Activated CD8-positive, alpha-beta T cell treated with anti-CD3 and anti-CD28 coated beads for 36 hours (primary cell): ENCODE measurements at regions not wholly inside any gene's neighbourhood (a gene's known extent, or its start where the extent isn't known, plus 50 kb on each side); places are given as distances from the start of the nearest gene placed in this dataset.

ENCODE experiments used
- ATAC-seq: fragments of 200-7000 bp; cut with Tn5 transposase; one replicate; pipeline ENCODE4 v1.10.0; 2021; ENCODE audit warnings: mild to moderate bottlenecking, moderate library complexity
- CTCF ChIA-PET: fragments of 350-600 bp; sonication (Branson Sonifier 250); formaldehyde crosslinking; loops from one replicate; lab custom pipeline; 2021; ENCODE audit warnings: antibody characterized with exemption; lab: Charles Lee
- POLR2A ChIA-PET: fragments of 350-600 bp; sonication (Branson Sonifier 250); formaldehyde crosslinking; loops from one replicate; lab custom pipeline; 2021; ENCODE audit warnings: antibody characterized with exemption; lab: Charles Lee
- DNase-seq: peaks from one replicate; pipeline ENCODE4 v3.0.0-alpha.2; 2020
- H3K27ac Mint-ChIP-seq: one replicate; pipeline ENCODE4 v1.8.0; 2021; ENCODE audit warnings: mild to moderate bottlenecking, mixed read lengths
- H3K27me3 Mint-ChIP-seq: one replicate; pipeline ENCODE4 v1.8.0; 2021; ENCODE audit warnings: mixed read lengths
- H3K36me3 Mint-ChIP-seq: one replicate; pipeline ENCODE4 v1.8.0; 2021; ENCODE audit warnings: low read depth, mixed read lengths
- H3K4me1 Mint-ChIP-seq: one replicate; pipeline ENCODE4 v1.8.0; 2021; ENCODE audit warnings: low read depth, mixed read lengths
- H3K4me3 Mint-ChIP-seq: one replicate; pipeline ENCODE4 v1.8.0; 2021; ENCODE audit warnings: mild to moderate bottlenecking, moderate library complexity, mixed read lengths
- H3K9me3 Mint-ChIP-seq: one replicate; pipeline ENCODE4 v1.8.0; 2021; ENCODE audit warnings: mixed read lengths
- intact Hi-C: fragments of 100-400 bp; cut with micrococcal nuclease; formaldehyde crosslinking; loops from one replicate; pipeline ENCODE4 v1.10.0; 2022
- TF ChIP-seq, protein P1 (sequence below): fragments of 200-600 bp; IDR thresholded peaks from one replicate; pipeline ENCODE4 v1.8.0; 2022; ENCODE audit warnings: antibody characterized with exemption, mild to moderate bottlenecking

GRCh38 chr16:26770547-26770946 lies 296.2 kb upstream of the C16orf82 start:
- ATAC-seq, result no peak
- POLR2A ChIA-PET, result no interaction called here
- Mint-ChIP-seq H3K9me3 (no peaks in the 10 kb centered on the region), H3K36me3 (no peaks in the 10 kb centered on the region), H3K27ac (no peak overlapping the region), H3K4me3 (no peak overlapping the region), H3K27me3 (peaks cover 27% of the 10 kb centered on the region), H3K4me1 (no peaks in the 10 kb centered on the region)
- CTCF ChIA-PET, result no interaction called here
- DNase-seq, result no peak
- TF ChIP-seq, protein P1, sequence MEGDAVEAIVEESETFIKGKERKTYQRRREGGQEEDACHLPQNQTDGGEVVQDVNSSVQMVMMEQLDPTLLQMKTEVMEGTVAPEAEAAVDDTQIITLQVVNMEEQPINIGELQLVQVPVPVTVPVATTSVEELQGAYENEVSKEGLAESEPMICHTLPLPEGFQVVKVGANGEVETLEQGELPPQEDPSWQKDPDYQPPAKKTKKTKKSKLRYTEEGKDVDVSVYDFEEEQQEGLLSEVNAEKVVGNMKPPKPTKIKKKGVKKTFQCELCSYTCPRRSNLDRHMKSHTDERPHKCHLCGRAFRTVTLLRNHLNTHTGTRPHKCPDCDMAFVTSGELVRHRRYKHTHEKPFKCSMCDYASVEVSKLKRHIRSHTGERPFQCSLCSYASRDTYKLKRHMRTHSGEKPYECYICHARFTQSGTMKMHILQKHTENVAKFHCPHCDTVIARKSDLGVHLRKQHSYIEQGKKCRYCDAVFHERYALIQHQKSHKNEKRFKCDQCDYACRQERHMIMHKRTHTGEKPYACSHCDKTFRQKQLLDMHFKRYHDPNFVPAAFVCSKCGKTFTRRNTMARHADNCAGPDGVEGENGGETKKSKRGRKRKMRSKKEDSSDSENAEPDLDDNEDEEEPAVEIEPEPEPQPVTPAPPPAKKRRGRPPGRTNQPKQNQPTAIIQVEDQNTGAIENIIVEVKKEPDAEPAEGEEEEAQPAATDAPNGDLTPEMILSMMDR, result no peak
- intact Hi-C loops, result no loop called here

GRCh38 chr16:26772503-26772902 lies 294.2 kb upstream of the C16orf82 start:
- CTCF ChIA-PET, result no interaction called here
- TF ChIP-seq, protein P1, result no peak
- DNase-seq, result no peak
- intact Hi-C loops, result no loop called here
- H3K4me3 Mint-ChIP-seq, result no peak overlapping the region
- POLR2A ChIA-PET, result no interaction called here
- no peak overlapping the region for H3K27ac Mint-ChIP-seq
- peak; percentile 58 for ATAC-seq
- no peaks in the 10 kb centered on the region for H3K36me3 Mint-ChIP-seq
- no peaks in the 10 kb centered on the region for H3K4me1 Mint-ChIP-seq
- no peaks in the 10 kb centered on the region for H3K9me3 Mint-ChIP-seq
- H3K27me3 Mint-ChIP-seq, result peaks cover 28% of the 10 kb centered on the region

DNA sequence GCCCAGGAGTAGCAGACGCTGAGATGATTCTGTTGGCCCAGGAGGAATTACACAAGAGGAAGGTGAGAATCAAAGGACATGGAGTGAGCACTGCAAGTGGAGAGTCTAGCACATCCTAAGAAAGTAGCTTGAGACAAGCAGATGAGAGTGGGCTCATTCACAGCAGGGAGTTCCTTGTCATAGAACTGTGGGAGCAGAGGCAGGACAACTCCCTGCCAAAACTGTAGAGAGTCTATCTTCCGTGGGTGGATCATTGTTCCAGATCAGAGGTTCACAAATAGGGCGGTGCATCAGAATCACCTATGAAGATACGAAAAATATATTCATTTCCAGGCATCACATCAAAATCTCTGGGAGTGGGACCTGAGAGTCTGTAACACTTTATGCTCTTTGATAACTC lies 288.9 kb upstream of the C16orf82 start:
- H3K36me3 Mint-ChIP-seq, result no peaks in the 10 kb centered on the region
- H3K4me3 Mint-ChIP-seq, result no peak overlapping the region
- DNase-seq, result no peak
- H3K4me1 Mint-ChIP-seq, result no peaks in the 10 kb centered on the region
- H3K9me3 Mint-ChIP-seq, result no peaks in the 10 kb centered on the region
- POLR2A ChIA-PET, result no interaction called here
- intact Hi-C loops, result no loop called here
- no peak for ATAC-seq
- TF ChIP-seq, protein P1, result no peak
- CTCF ChIA-PET, result no interaction called here
- H3K27ac Mint-ChIP-seq, result no peak overlapping the region
- H3K27me3 Mint-ChIP-seq, result peaks cover 38% of the 10 kb centered on the region

DNA sequence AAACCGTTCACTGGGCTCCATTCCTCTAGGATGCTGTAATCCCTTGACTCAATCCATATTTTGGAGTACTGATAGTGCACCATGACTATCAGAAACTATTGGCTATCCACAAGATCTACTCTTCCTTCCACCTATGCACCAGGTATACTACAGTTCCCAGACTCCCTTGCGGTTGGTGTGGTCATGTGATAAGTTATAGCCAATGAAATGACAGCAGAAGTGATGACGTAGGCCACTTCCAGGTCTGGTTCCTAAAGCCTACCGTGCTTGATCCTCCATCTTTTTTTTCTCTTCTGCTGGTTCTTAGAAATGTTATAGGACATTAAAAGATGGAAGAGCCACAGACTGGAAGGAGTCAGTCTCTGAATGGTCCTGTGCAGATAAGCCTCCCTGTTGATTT lies 278.8 kb upstream of the C16orf82 start:
- H3K27ac Mint-ChIP-seq, result no peak overlapping the region
- no peak overlapping the region for H3K4me3 Mint-ChIP-seq
- DNase-seq (no peak), ATAC-seq (no peak)
- TF ChIP-seq, protein P1, result no peak
- H3K4me1 Mint-ChIP-seq, result no peaks in the 10 kb centered on the region
- intact Hi-C loops, result no loop called here
- H3K9me3 Mint-ChIP-seq, result no peaks in the 10 kb centered on the region
- H3K36me3 Mint-ChIP-seq, result no peaks in the 10 kb centered on the region
- CTCF ChIA-PET, result no interaction called here
- peaks cover 13% of the 10 kb centered on the region for H3K27me3 Mint-ChIP-seq
- POLR2A ChIA-PET, result no interaction called here

DNA sequence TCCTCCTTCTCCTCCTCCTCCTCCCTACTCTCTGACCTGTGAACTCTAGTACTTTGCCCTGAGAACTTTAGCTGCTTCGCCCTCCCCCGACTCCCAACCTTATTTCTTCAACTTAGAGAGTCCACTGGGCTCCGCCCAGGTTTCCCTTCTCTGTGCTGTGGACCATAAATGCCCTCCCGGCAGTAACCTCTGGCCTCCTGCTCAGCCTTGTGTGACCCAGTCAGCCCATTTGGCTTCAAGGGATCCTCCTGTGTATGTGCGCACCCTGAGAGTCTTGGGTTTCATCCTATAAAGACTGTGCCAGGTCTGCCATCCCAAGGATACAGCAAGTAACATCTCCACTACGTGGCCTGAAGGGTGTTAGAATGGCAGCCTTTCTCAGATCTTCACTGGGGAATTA lies 275.6 kb upstream of the C16orf82 start:
- Mint-ChIP-seq H3K27me3 (peaks cover 16% of the 10 kb centered on the region), H3K9me3 (no peaks in the 10 kb centered on the region), H3K27ac (no peak overlapping the region), H3K4me3 (no peak overlapping the region), H3K4me1 (no peaks in the 10 kb centered on the region), H3K36me3 (no peaks in the 10 kb centered on the region)
- TF ChIP-seq, protein P1, result no peak
- DNase-seq (no peak), ATAC-seq (no peak)
- intact Hi-C loops, result no loop called here
- CTCF ChIA-PET, result interaction anchor here (0.7 kb wide), 1 partner anchor 388 kb away, joined by 3 read pairs; no protein-coding TSS in a partner anchor
- POLR2A ChIA-PET, result no interaction called here
